NCI-H1436 treated with DMSO at 0.1 percent for 48 hours (cell line): ENCODE measurements at regions not wholly inside any gene's neighbourhood (a gene's known extent, or its start where the extent isn't known, plus 50 kb on each side); places are given as distances from the start of the nearest gene placed in this dataset.

Source experiments
- DNase-seq: peaks from one replicate; lab custom pipeline; 2025; lab: John Stamatoyannopoulos, UW

- no peak for DNase-seq
Measured at GRCh38 chr2:3062476-3063260, 314.9 kb downstream of the EIPR1 start.

DNA sequence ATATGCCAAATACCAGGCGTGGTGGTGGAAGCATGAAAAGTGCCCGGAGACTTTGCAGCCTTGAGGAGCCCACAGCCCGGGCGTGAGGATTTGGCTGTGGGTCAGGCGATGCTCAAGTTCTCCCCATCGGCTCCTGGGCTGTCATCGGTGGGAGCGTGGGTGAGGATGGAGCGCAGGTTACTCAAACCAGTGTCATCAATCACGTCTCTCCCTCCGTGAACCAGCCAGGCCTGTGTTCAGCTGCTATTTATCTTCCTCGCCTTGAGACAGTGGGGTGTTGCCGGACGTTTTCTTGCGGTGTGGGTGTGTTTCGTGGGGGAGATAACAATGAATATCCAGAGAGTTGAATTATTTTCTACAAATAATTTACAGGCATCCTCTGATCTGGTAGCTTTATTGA is 317.6 kb downstream of the EIPR1 start:
- no peak for DNase-seq

DNA sequence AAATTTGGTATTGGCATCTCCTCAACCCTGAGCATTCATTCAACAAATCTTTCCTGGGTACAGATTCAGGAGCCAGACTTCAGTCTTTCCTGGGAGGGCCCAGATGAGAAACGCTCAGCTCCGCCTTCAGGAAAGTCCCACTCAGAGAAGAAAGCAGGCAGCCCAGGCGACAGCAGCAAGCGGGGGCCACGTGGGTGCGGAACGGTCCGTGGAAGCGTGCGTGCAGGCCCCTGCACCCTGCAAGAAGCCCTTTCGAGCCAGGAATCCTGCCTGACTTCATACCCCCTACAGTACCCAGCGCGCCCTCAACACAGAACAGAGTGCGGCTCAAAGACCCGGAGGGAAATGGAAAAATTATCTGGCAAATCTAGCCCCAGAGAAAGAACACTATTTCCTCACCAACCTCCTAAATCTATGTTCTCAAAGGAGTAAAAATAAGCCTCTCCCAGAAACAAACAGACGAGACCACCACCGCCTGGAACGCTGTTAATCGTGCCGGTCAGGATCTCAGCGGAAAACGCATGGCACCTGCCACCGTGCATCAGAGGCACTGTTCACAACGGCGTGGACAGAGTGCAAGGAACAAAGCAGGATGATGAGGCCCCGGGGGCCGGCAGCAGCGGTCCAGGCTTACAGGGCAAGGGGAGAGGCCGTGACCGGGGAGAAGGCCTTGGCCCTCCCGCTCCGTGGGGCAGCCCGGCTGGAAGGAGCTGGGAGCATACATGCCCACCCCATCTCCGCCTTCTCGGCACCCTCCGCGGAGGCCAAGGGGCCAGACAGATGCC is 318.3 kb downstream of the EIPR1 start:
- no peak for DNase-seq

GRCh38 chr2:3054066-3054465 is 323.6 kb downstream of the EIPR1 start:
- no peak for DNase-seq

- DNase-seq: no peak
Measured at GRCh38 chr2:3051266-3051665, 326.4 kb downstream of the EIPR1 start.

GRCh38 chr2:3046170-3046865 is 331.3 kb downstream of the EIPR1 start:
- DNase-seq: no peak

DNA sequence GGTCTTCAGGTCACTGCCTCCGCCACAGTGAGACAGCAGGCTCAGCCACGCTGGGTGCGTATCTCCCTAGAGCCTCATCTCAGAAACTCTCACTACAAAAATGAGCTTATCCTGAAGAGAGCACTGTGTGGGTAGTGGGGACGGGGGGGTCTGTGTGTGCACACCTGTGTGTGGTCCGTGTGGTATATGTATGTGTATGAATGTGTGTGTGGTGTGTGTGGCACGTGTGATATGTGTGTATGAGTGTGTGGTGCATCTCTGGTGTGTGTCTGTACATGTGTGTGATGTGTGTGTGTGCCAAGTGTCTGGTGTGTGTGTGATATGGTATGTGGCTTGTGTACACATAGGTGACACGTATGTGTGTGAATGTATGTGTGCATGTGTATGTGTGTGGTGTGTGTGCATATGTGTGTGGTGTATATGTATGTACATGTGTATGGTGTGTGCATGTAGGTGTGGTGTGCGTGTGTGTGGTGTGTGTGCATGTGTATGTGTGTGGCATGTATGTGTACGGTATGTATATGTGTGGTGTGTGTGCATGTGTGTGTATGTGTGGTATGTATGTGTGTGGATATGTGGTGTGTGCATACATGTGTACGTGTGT is 332.2 kb downstream of the EIPR1 start:
- DNase-seq: no peak

DNA sequence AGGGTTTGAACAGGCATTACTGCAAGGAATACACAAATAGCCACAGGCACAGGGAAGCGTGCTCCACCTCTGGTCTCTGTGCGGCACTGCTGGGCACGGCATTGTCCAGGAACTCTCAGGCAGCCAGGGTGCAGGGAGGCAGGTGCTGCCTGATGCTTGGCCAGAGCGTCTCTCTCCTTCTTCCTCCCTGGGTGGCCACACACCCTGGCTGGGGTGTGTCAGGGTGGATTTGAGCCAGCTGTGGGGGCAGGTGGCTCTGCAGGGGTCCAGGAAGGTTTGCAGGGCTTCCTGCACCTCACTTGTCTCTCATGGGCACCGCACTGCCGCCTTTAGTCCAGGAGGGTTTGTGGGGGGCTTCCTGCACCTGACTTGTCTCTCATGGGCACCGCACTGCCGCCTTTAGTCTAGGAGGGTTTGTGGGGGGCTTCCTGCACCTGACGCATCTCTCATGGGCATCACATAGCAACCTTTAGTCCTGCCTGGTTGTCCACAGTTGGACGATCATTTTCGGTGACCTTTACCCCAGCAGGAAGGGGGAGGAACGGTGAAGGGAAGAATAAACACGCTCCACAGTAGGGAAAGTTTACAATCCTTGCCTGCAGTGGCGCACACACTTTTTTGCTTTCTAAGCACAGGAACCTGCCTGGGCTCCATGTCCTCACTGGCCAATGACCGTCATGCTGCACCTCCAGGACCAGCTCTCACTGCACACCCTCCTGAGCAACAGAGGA is 332.9 kb downstream of the EIPR1 start:
- no peak for DNase-seq

DNA sequence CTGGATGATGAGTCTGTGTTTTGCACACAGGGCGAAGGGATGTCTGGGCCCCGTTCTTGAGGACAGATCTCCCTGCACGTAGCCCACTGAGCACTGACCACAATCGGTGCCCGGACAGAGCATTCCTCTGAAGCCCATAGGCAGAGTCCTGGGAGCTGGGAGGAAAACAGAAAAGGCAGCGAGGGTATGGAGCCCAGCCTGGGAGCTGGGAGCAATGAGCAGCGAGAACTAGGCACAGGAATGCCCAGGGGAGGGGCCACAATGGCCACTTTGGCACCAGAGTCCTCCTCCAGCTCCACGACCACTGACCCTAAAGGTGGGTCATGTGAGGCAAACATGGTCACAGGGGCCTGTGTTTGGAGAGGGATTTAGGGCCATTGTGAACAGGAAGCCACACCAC is 333.9 kb downstream of the EIPR1 start:
- no peak for DNase-seq

- DNase-seq: no peak
Measured at GRCh38 chr2:3042601-3043585, 334.7 kb downstream of the EIPR1 start.

DNA sequence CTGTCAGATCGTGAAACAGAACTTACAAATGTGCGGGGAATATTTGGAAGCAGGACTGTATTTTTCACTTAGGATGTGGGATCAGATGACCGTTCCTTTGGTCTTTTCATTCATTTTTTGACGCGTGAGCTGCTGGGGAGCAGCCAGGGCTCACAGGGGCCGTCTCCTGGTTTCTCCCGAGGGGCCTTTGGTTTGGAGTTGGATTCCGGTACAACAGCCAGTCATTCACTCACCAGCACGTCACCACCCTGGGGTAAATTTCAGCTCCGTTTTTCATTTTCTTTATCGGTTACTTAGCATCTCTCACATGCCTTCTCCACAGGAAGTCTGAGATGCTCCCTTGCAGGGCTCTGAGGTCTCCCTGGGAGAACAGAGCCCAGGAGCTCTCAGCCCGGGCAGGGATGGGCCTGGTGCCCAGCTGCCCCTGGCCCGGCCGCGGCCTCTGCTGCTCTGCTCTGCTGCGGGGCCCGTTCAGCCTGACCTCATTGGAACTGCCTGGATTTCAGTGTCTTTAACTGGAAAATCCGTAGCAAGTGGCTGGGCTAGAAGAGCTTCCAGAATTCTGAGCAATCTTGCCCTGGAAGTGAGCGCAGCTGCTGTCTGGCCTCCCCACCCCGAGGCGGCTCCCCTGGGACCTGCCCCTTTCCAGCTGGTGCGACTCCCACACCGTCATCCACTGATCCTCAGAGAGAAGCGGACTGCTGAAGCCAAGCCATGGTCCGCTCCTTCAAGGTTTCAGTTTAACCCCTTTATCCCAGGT is 335.6 kb downstream of the EIPR1 start:
- no peak for DNase-seq

DNA sequence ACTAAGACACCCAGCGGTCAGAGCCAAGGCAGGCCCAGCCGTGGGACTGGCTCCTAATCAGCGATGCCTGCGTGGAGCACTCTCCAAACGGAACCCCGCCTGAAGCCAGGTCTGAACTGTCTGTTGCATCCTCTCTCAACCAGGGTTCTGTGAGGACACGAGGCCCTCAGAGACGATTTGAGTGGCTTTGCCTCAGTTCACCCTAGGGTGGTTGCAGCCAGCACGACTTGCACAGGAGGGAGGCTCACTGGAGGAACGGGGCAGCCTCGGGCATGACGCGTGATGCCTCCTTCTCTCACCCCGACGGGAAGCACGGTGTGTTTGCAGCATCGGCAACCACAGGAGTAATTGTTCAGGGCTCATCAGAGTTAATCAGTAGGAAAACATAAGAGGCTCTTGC is 336.4 kb downstream of the EIPR1 start:
- no peak for DNase-seq

- no peak for DNase-seq
Measured at GRCh38 chr2:3040496-3041140, 337.0 kb downstream of the EIPR1 start.

GRCh38 chr2:3040066-3040428 is 337.6 kb downstream of the EIPR1 start:
- no peak for DNase-seq

GRCh38 chr2:3039188-3040065 is 338.2 kb downstream of the EIPR1 start:
- no peak for DNase-seq

- no peak for DNase-seq
Measured at GRCh38 chr2:3038636-3039035, 339.0 kb downstream of the EIPR1 start.

DNA sequence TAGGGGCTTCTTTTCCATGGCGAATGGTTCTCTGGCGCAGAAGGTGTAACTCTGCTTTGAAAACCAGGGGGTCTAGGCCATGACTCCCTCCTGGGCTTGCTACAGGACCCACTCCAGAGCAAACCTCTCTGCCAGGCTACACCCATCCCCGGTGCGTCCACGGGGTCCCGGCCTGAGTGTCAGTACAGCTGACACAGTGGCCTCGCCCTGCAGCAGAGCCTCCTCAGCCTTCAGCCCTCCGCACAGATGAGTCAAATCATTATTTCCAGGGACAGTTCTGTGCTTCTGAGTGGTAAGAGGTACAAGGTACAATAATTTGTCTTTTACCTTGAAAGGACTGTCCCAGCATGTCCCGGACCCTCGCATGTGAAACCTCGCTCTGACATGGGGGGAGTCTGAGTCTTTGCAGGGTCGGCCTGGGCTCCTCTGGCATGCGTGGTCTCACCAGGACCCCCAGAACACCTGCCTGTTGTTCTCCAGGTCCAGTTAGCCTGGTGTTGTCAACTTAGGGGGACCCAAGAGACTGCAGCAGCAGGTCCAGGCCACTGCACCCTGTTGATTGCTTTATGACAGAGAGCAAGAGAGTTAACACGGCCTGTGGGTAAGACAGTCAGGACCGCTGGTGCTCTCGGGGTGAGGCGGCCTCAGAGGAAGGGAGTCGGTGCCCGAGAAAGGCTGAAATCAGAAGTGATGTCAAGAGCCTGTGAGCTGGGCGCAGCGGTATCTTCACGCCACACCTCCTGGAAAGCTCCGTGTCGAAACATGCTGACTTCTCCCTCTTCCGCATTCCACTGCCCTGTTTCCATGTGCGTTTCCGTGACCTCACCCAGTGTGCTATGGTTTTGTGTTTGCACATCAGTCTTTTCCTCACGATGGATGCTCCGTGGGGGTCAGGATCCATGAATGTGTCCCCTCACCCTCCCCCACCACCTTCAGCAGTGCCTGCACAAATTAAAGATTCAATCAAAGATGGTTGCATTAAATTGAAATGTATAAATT is 340.1 kb downstream of the EIPR1 start:
- no peak for DNase-seq
